KMS-11 (cell line): ENCODE measurements at regions not wholly inside any gene's neighbourhood (a gene's known extent, or its start where the extent isn't known, plus 50 kb on each side); places are given as distances from the start of the nearest gene placed in this dataset.

Experiments used
- H2AFZ ChIP-seq: fragments of 200-600 bp; sonication (generic); 2 replicates; pipeline ENCODE4 v1.6.1; 2016; ENCODE audit warnings: antibody characterized with exemption, mixed run types, low read depth
- H3K27ac ChIP-seq: fragments of 200-600 bp; sonication (generic); 2 replicates; pipeline ENCODE4 v1.6.1; 2016; ENCODE audit warnings: mild to moderate bottlenecking, mixed run types
- H3K27me3 ChIP-seq: fragments of 200-600 bp; sonication (generic); 2 replicates; pipeline ENCODE4 v1.6.1; 2017; ENCODE audit warnings: mild to moderate bottlenecking, low read depth, mixed run types, moderate library complexity; ENCODE audit not compliant: insufficient read depth
- H3K36me3 ChIP-seq: fragments of 200-600 bp; sonication (generic); 2 replicates; pipeline ENCODE4 v1.6.1; 2017; ENCODE audit warnings: mild to moderate bottlenecking, mixed run types; ENCODE audit not compliant: insufficient read depth
- H3K4me1 ChIP-seq: fragments of 200-600 bp; sonication (generic); 2 replicates; pipeline ENCODE4 v1.6.1; 2016; ENCODE audit warnings: mild to moderate bottlenecking, low read depth, mixed run types; ENCODE audit not compliant: poor library complexity, severe bottlenecking
- H3K4me2 ChIP-seq: fragments of 200-600 bp; sonication (generic); 2 replicates; pipeline ENCODE4 v1.7.0; 2016; ENCODE audit warnings: mild to moderate bottlenecking, mixed run types
- H3K4me3 ChIP-seq: fragments of 200-600 bp; sonication (generic); IDR thresholded peaks from 2 replicates; pipeline ENCODE4 v1.6.1; 2017; ENCODE audit warnings: low read depth, low read length, mixed read lengths; ENCODE audit not compliant: insufficient read depth
- H3K79me2 ChIP-seq: fragments of 200-600 bp; sonication (generic); 2 replicates; pipeline ENCODE4 v1.6.1; 2016; ENCODE audit warnings: low read depth, mixed run types; ENCODE audit not compliant: insufficient read depth
- H3K9ac ChIP-seq: fragments of 200-600 bp; sonication (generic); 2 replicates; pipeline ENCODE4 v1.6.1; 2016; ENCODE audit warnings: mild to moderate bottlenecking, mixed run types
- H4K20me1 ChIP-seq: fragments of 200-600 bp; sonication (generic); 2 replicates; pipeline ENCODE4 v1.6.1; 2016; ENCODE audit warnings: mild to moderate bottlenecking, mixed run types; ENCODE audit not compliant: insufficient read depth
- TF ChIP-seq, protein P1 (sequence below): fragments of 200-600 bp; sonication (generic); conservative IDR thresholded peaks from 2 replicates; pipeline ENCODE4 v1.6.1; 2017; ENCODE audit warnings: low read depth, mild to moderate bottlenecking, antibody characterized with exemption, low read length, moderate library complexity, mixed read lengths

DNA sequence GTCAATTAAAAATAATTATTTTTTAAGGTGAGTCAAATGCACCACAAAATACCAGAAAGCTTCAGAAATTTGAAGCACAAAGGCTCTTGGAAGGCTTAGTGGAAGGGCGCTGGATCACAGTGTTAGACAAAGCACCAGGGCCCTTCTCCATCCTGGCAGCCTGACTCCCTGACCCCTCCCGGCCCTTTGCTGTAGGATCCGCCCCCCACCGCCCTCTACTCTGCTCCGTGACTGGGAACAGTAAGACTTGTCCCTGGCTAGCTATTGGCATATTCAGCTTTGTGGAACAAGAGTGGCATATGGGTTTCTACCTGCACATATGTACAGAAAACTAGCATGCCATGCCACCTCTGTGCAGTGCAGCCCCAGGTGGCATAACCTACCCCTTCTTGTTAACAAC is 222.1 kb downstream of the SYK start:
- Histone ChIP-seq H3K79me2 (no peaks in the 10 kb centered on the region), H3K27ac (no peak overlapping the region), H2AFZ (no peak overlapping the region), H3K4me3 (no peak overlapping the region), H3K27me3 (no peaks in the 10 kb centered on the region), H3K9ac (no peak overlapping the region), H3K4me1 (peaks cover 26% of the 10 kb centered on the region), H4K20me1 (no peaks in the 10 kb centered on the region), H3K4me2 (no peak overlapping the region), H3K36me3 (no peaks in the 10 kb centered on the region)
- TF ChIP-seq, protein P1, sequence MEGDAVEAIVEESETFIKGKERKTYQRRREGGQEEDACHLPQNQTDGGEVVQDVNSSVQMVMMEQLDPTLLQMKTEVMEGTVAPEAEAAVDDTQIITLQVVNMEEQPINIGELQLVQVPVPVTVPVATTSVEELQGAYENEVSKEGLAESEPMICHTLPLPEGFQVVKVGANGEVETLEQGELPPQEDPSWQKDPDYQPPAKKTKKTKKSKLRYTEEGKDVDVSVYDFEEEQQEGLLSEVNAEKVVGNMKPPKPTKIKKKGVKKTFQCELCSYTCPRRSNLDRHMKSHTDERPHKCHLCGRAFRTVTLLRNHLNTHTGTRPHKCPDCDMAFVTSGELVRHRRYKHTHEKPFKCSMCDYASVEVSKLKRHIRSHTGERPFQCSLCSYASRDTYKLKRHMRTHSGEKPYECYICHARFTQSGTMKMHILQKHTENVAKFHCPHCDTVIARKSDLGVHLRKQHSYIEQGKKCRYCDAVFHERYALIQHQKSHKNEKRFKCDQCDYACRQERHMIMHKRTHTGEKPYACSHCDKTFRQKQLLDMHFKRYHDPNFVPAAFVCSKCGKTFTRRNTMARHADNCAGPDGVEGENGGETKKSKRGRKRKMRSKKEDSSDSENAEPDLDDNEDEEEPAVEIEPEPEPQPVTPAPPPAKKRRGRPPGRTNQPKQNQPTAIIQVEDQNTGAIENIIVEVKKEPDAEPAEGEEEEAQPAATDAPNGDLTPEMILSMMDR = no peak

DNA sequence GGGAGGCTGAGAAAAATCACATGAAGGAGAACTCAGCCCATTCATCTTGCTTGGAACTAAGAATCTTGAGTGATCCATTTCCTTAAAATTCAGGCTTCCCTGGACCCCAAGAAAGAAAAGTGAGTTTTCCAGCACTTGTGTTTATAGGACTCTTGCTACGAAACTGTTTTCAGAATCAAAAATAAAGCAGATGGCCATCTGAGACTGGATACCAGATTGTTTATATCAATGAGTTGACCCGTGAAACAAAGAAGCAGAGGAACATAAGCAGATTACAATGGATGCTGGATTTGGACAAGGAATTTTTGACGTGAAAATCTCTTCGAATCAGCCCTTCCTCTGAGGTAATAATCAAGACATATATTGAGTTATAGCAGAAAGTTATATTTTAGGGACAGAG is 223.2 kb downstream of the SYK start:
- H3K27me3 ChIP-seq = no peaks in the 10 kb centered on the region
- H3K9ac ChIP-seq = no peak overlapping the region
- no peaks in the 10 kb centered on the region for H4K20me1 ChIP-seq
- H3K36me3 ChIP-seq = no peaks in the 10 kb centered on the region
- no peak overlapping the region for H3K4me2 ChIP-seq
- no peaks in the 10 kb centered on the region for H3K79me2 ChIP-seq
- TF ChIP-seq, protein P1 = no peak
- peaks cover 24% of the 10 kb centered on the region for H3K4me1 ChIP-seq
- H3K27ac ChIP-seq = no peak overlapping the region
- no peak overlapping the region for H3K4me3 ChIP-seq
- H2AFZ ChIP-seq = no peak overlapping the region

DNA sequence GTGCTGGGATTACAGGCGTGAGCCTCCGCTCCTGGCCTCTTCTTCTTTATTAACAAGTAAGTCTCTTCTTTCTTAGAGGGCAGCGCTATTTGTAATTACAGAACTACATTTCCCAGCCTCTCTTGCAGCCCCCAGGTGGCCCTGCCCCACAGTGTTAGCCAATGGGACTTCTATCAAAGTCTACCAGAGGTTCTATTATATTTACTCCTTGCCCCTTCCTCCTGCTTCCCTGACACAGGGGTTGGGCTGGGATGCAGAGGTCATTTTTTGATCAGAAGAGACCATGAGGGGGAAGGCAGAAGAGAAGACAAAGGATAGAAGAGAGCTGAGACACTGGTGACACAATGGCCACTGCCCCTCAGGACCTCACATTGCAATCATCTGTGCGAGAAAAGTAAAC is 224.2 kb downstream of the SYK start:
- Histone ChIP-seq H3K36me3 (no peaks in the 10 kb centered on the region), H3K79me2 (no peaks in the 10 kb centered on the region), H3K4me1 (peaks cover 14% of the 10 kb centered on the region), H4K20me1 (no peaks in the 10 kb centered on the region), H2AFZ (no peak overlapping the region), H3K27ac (no peak overlapping the region), H3K9ac (no peak overlapping the region), H3K27me3 (no peaks in the 10 kb centered on the region), H3K4me2 (no peak overlapping the region), H3K4me3 (no peak overlapping the region)
- TF ChIP-seq, protein P1 = no peak

DNA sequence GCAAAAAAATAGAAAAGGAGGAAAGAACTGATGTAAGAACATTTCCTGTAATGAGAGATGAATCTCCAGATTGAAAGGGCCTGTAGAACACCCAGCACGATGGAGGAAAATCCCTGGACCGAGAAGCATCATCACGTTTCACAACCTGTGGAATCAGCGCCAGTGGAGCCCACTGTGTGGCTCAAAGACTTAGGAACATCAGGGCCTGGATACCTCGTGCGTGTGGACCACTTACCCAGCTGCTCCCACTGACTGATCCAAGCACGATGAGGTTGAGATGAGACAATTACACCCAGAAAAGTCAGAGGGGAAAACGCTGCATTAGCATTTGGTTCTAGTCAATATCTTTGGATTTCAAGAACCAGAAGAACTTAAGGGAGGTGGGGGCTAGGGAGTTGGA is 224.6 kb downstream of the SYK start:
- TF ChIP-seq, protein P1 = no peak
- Histone ChIP-seq H3K9ac (no peak overlapping the region), H4K20me1 (no peaks in the 10 kb centered on the region), H3K36me3 (no peaks in the 10 kb centered on the region), H3K27ac (no peak overlapping the region), H3K4me2 (no peak overlapping the region), H3K27me3 (no peaks in the 10 kb centered on the region), H3K79me2 (no peaks in the 10 kb centered on the region), H3K4me3 (no peak overlapping the region), H2AFZ (no peak overlapping the region), H3K4me1 (peaks cover 10% of the 10 kb centered on the region)
